ENCODE measurements at regions not wholly inside any gene's neighbourhood (a gene's known extent, or its start where the extent isn't known, plus 50 kb on each side); places are given as distances from the start of the nearest gene placed in this dataset.

DNA sequence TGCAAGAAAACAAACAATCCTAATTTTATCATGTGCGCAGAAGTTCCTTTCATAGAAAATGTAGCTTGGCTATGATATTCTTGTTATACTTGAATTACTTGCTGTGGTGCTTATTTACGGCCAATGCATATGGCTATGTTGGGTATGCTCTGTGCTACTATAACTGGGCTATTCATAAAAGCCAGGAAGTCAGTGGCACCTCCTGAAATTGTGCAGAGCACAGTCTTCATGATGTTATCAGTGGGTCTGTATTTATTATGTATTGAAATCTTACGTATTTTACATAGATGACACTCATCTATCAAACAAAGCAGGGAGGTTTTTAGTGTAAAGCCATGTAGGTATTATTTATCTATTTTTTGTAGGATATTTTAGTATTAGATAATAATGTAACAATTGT lies 196.5 kb upstream of the NAALADL2 start:
- TF ChIP-seq CTCF (IDR thresholded peaks at IDR 0.05; ENCODE audit: low read depth, low read length, poor library complexity, severe bottlenecking) (no peak), EZH2phosphoT487 (IDR thresholded peaks at IDR 0.05; ENCODE audit: borderline replicate concordance, low read length) (no peak)
